ENCODE measurements at regions not wholly inside any gene's neighbourhood (a gene's known extent, or its start where the extent isn't known, plus 50 kb on each side); places are given as distances from the start of the nearest gene placed in this dataset.

DNA sequence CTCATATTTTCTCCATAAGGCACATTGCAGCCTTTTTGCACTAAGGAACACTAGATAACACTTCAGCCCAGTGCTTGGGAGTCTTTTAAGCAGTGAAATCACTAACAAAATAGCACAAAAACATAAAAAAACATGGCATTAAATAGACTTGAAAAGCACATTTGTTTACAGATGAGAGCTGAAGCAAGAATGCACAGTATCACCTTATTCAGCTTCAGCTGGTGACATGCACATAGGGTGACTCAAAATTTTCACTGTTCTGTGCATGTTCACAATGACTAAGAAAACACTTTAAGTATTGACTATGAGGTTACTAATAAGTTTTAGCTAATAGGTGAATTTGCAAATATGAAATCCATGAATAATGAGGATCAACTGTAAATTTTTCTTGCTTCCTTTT, 293.9 kb upstream of the TARS1 start:
- DNase-seq (ENCODE audit: low read depth) = no peak
- no peak overlapping the region for H3K4me3 ChIP-seq (ENCODE audit: low read depth, low read length)
- TF ChIP-seq, protein P1, sequence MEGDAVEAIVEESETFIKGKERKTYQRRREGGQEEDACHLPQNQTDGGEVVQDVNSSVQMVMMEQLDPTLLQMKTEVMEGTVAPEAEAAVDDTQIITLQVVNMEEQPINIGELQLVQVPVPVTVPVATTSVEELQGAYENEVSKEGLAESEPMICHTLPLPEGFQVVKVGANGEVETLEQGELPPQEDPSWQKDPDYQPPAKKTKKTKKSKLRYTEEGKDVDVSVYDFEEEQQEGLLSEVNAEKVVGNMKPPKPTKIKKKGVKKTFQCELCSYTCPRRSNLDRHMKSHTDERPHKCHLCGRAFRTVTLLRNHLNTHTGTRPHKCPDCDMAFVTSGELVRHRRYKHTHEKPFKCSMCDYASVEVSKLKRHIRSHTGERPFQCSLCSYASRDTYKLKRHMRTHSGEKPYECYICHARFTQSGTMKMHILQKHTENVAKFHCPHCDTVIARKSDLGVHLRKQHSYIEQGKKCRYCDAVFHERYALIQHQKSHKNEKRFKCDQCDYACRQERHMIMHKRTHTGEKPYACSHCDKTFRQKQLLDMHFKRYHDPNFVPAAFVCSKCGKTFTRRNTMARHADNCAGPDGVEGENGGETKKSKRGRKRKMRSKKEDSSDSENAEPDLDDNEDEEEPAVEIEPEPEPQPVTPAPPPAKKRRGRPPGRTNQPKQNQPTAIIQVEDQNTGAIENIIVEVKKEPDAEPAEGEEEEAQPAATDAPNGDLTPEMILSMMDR (conservative IDR thresholded peaks at IDR 0.05; ENCODE audit: low read depth, low read length) = no peak

DNA sequence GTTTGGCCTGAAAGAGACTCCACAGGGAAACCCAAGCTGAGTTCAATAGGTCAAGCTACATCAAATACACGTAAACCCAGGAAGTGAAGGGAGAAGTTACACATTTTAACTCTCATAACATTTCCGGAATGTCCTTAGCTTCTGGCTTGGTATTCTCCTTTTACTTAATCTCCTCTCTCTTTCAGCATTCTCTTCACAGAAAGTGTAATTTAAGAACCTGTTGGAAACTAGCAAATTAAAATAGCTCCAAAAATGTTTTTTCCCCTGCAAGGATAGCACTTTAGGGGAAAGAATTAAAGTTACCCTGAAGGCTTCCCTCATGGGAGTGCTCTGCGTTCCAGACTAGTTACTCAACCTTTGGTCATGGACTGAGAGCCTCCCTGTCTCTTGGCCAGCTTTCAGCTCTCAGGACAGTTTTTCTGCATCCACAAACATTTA, 292.7 kb upstream of the TARS1 start:
- peak; percentile 94 for DNase-seq (ENCODE audit: low read depth)
- TF ChIP-seq, protein P1 (conservative IDR thresholded peaks at IDR 0.05; ENCODE audit: low read depth, low read length) = no peak
- H3K4me3 ChIP-seq (ENCODE audit: low read depth, low read length) = no peak overlapping the region

DNA sequence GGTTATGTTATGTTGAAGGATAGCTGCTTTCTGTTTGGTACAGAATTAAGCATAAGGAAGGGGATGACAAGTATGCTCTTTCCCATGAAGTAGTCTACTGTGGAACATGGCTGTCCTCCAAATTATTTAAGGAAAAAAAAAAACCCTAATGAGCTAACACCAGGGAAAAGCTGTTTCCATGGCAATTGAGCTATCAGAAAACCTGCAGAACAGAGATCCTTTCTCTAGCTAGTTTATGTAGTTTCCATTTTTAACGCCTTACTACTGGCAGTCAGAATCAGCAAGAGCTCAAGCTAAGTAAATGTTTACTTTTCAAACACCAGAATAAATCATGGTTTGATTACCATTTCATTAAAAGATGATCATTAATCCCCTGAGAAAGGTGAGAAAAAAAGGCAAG, 287.4 kb upstream of the TARS1 start:
- DNase-seq (ENCODE audit: low read depth) = no peak
- H3K4me3 ChIP-seq (ENCODE audit: low read depth, low read length) = no peak overlapping the region
- TF ChIP-seq, protein P1 (conservative IDR thresholded peaks at IDR 0.05; ENCODE audit: low read depth, low read length) = no peak

DNA sequence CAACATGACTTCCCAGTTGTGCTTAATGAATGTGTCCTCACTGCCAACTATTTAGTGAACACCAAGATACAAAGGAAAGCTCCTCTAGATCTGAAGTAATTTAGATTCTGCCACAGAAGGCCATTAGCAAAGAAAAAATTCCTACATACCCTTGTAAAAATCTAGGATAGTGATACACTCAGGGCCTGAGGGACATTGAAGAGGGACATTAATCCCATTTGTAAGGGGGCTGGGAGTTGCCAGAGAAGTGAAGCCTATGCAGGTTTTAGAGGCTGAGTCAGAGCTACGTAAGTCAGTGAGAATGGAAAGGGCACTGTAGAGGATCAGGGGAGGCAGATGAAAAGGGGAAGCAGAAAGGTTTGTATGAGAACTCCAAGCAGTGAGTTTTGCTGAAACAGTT, 286.9 kb upstream of the TARS1 start:
- TF ChIP-seq, protein P1 (conservative IDR thresholded peaks at IDR 0.05; ENCODE audit: low read depth, low read length) = no peak
- H3K4me3 ChIP-seq (ENCODE audit: low read depth, low read length) = no peak overlapping the region
- no peak for DNase-seq (ENCODE audit: low read depth)

DNA sequence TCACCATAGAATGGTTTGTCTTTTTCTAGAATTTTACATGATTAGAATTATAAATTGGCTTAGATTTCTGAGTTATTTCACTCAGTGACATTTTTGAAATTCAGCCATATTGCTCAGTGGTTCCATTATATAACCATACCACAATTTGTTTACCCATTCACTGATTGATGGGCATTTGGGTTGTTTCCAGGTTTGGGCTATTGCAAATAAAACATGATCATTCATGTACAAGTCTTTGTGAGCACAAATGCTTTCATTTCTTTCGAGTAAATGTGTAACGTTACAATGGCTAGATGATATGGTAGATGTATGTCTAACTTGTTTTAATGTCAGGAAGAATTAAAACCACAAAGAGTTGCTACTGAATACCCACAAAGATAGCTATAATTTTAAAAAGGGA, 279.9 kb upstream of the TARS1 start:
- TF ChIP-seq, protein P1 (conservative IDR thresholded peaks at IDR 0.05; ENCODE audit: low read depth, low read length) = no peak
- DNase-seq (ENCODE audit: low read depth) = no peak
- H3K4me3 ChIP-seq (ENCODE audit: low read depth, low read length) = no peak overlapping the region

DNA sequence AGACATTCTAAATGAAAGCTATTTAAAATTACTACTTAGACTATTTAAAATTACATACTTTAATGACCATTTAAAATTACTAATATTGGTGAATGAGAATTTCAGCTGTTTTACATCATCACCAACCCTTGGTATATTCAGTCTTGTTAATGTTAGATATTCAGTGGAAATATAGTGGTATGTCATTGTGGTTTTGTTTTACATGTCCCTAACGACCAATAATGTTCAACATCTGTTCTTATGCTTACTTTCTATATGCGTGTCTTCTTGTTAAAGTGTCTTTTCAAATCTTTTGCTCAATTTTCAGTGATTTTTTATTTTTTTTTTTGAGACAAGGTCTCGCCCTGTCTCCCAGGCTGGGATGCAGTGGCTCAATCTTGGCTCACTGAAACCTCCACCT, 279.3 kb upstream of the TARS1 start:
- H3K4me3 ChIP-seq (ENCODE audit: low read depth, low read length) = no peak overlapping the region
- DNase-seq (ENCODE audit: low read depth) = no peak
- TF ChIP-seq, protein P1 (conservative IDR thresholded peaks at IDR 0.05; ENCODE audit: low read depth, low read length) = no peak

DNA sequence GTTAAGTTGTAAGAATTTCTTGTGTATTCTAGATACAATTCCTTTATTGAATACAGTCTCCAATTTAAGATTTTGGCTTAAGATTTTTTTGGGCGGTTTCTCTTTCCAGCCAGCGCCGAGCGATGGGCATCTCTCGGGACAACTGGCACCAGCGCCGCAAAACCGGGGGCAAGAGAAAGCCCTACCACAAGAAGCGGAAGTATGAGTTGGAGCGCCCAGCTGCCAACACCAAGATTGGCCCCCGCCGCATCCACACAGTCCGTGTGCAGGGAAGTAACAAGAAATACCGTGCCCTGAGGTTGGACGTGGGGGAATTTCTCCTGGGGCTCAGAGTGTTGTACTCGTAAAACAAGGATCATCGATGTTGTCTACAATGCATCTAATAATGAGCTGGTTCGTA, 278.7 kb upstream of the TARS1 start:
- no peak overlapping the region for H3K4me3 ChIP-seq (ENCODE audit: low read depth, low read length)
- TF ChIP-seq, protein P1 (conservative IDR thresholded peaks at IDR 0.05; ENCODE audit: low read depth, low read length) = no peak
- DNase-seq (ENCODE audit: low read depth) = no peak

Measured in choroid plexus epithelial cell (primary cell).